ENCODE measurements at regions not wholly inside any gene's neighbourhood (a gene's known extent, or its start where the extent isn't known, plus 50 kb on each side); places are given as distances from the start of the nearest gene placed in this dataset.

- Histone ChIP-seq H3K27me3 (ENCODE audit: insufficient read depth, low read length) (no peaks in the 10 kb centered on the region), H3K27ac (ENCODE audit: low read length) (no peak overlapping the region), H3K4me3 (ENCODE audit: low read length) (no peak overlapping the region), H3K9me3 (ENCODE audit: insufficient read depth, low read depth, low read length) (no peaks in the 10 kb centered on the region), H3K9ac (ENCODE audit: low read depth, low read length) (no peak overlapping the region), H3K4me1 (ENCODE audit: insufficient read depth, low read length) (peaks cover 3% of the 10 kb centered on the region; the same call in 1 of the 2 replicates), H3K36me3 (ENCODE audit: insufficient read depth, low read depth, low read length) (no peaks in the 10 kb centered on the region)
Observed at GRCh38 chr6:6994796-6995195, 113.0 kb upstream of the RREB1 start.

- H3K27ac ChIP-seq (ENCODE audit: low read length), result no peak overlapping the region
- H3K27me3 ChIP-seq (ENCODE audit: insufficient read depth, low read length), result no peaks in the 10 kb centered on the region
- H3K4me1 ChIP-seq (ENCODE audit: insufficient read depth, low read length), result peaks cover 3% of the 10 kb centered on the region; the same call in 1 of the 2 replicates
- H3K9me3 ChIP-seq (ENCODE audit: insufficient read depth, low read depth, low read length), result no peaks in the 10 kb centered on the region
- no peaks in the 10 kb centered on the region for H3K36me3 ChIP-seq (ENCODE audit: insufficient read depth, low read depth, low read length)
- H3K9ac ChIP-seq (ENCODE audit: low read depth, low read length), result no peak overlapping the region
- no peak overlapping the region for H3K4me3 ChIP-seq (ENCODE audit: low read length)
Observed at GRCh38 chr6:6995328-6995727, 112.4 kb upstream of the RREB1 start.

- H3K27ac ChIP-seq (ENCODE audit: low read length), result no peak overlapping the region
- no peaks in the 10 kb centered on the region for H3K9me3 ChIP-seq (ENCODE audit: insufficient read depth, low read depth, low read length)
- no peak overlapping the region for H3K9ac ChIP-seq (ENCODE audit: low read depth, low read length)
- no peaks in the 10 kb centered on the region for H3K27me3 ChIP-seq (ENCODE audit: insufficient read depth, low read length)
- H3K4me1 ChIP-seq (ENCODE audit: insufficient read depth, low read length), result peaks cover 3% of the 10 kb centered on the region; the same call in 1 of the 2 replicates
- no peaks in the 10 kb centered on the region for H3K36me3 ChIP-seq (ENCODE audit: insufficient read depth, low read depth, low read length)
- no peak overlapping the region for H3K4me3 ChIP-seq (ENCODE audit: low read length)
Observed at GRCh38 chr6:6996124-6996523, 111.6 kb upstream of the RREB1 start.

- no peak overlapping the region for H3K9ac ChIP-seq (ENCODE audit: low read depth, low read length)
- no peaks in the 10 kb centered on the region for H3K36me3 ChIP-seq (ENCODE audit: insufficient read depth, low read depth, low read length)
- H3K4me3 ChIP-seq (ENCODE audit: low read length), result no peak overlapping the region
- no peaks in the 10 kb centered on the region for H3K27me3 ChIP-seq (ENCODE audit: insufficient read depth, low read length)
- no peak overlapping the region for H3K27ac ChIP-seq (ENCODE audit: low read length)
- no peaks in the 10 kb centered on the region for H3K9me3 ChIP-seq (ENCODE audit: insufficient read depth, low read depth, low read length)
- H3K4me1 ChIP-seq (ENCODE audit: insufficient read depth, low read length), result peaks cover 3% of the 10 kb centered on the region; the same call in 1 of the 2 replicates
Observed at GRCh38 chr6:6997263-6998193, 110.2 kb upstream of the RREB1 start.

GRCh38 chr6:6998194-6998569, 109.6 kb upstream of the RREB1 start:
- no peaks in the 10 kb centered on the region for H3K27me3 ChIP-seq (ENCODE audit: insufficient read depth, low read length)
- H3K9ac ChIP-seq (ENCODE audit: low read depth, low read length), result no peak overlapping the region
- H3K4me3 ChIP-seq (ENCODE audit: low read length), result no peak overlapping the region
- H3K36me3 ChIP-seq (ENCODE audit: insufficient read depth, low read depth, low read length), result no peaks in the 10 kb centered on the region
- H3K27ac ChIP-seq (ENCODE audit: low read length), result no peak overlapping the region
- H3K9me3 ChIP-seq (ENCODE audit: insufficient read depth, low read depth, low read length), result no peaks in the 10 kb centered on the region
- H3K4me1 ChIP-seq (ENCODE audit: insufficient read depth, low read length), result peaks cover 3% of the 10 kb centered on the region; the same call in 1 of the 2 replicates

GRCh38 chr6:7000825-7001777, 106.7 kb upstream of the RREB1 start:
- no peak overlapping the region for H3K4me3 ChIP-seq (ENCODE audit: low read length)
- H3K27me3 ChIP-seq (ENCODE audit: insufficient read depth, low read length), result no peaks in the 10 kb centered on the region
- peaks cover 3% of the 10 kb centered on the region; the same call in 1 of the 2 replicates for H3K4me1 ChIP-seq (ENCODE audit: insufficient read depth, low read length)
- no peak overlapping the region for H3K27ac ChIP-seq (ENCODE audit: low read length)
- H3K9me3 ChIP-seq (ENCODE audit: insufficient read depth, low read depth, low read length), result no peaks in the 10 kb centered on the region
- no peak overlapping the region for H3K9ac ChIP-seq (ENCODE audit: low read depth, low read length)
- H3K36me3 ChIP-seq (ENCODE audit: insufficient read depth, low read depth, low read length), result no peaks in the 10 kb centered on the region

GRCh38 chr6:7003041-7003440, 104.7 kb upstream of the RREB1 start:
- Histone ChIP-seq H3K36me3 (ENCODE audit: insufficient read depth, low read depth, low read length) (no peaks in the 10 kb centered on the region), H3K27me3 (ENCODE audit: insufficient read depth, low read length) (no peaks in the 10 kb centered on the region), H3K4me3 (ENCODE audit: low read length) (no peak overlapping the region), H3K9ac (ENCODE audit: low read depth, low read length) (no peak overlapping the region), H3K27ac (ENCODE audit: low read length) (no peak overlapping the region), H3K4me1 (ENCODE audit: insufficient read depth, low read length) (peaks cover 1% of the 10 kb centered on the region; the same call in 1 of the 2 replicates), H3K9me3 (ENCODE audit: insufficient read depth, low read depth, low read length) (no peaks in the 10 kb centered on the region)

GRCh38 chr6:7004581-7005297, 103.0 kb upstream of the RREB1 start:
- Histone ChIP-seq H3K4me3 (ENCODE audit: low read length) (no peak overlapping the region), H3K4me1 (ENCODE audit: insufficient read depth, low read length) (peaks cover 6% of the 10 kb centered on the region), H3K36me3 (ENCODE audit: insufficient read depth, low read depth, low read length) (no peaks in the 10 kb centered on the region), H3K9ac (ENCODE audit: low read depth, low read length) (no peak overlapping the region), H3K27me3 (ENCODE audit: insufficient read depth, low read length) (no peaks in the 10 kb centered on the region), H3K27ac (ENCODE audit: low read length) (no peak overlapping the region), H3K9me3 (ENCODE audit: insufficient read depth, low read depth, low read length) (no peaks in the 10 kb centered on the region)

- Histone ChIP-seq H3K9me3 (ENCODE audit: insufficient read depth, low read depth, low read length) (no peaks in the 10 kb centered on the region), H3K9ac (ENCODE audit: low read depth, low read length) (no peak overlapping the region), H3K4me3 (ENCODE audit: low read length) (no peak overlapping the region), H3K36me3 (ENCODE audit: insufficient read depth, low read depth, low read length) (no peaks in the 10 kb centered on the region), H3K4me1 (ENCODE audit: insufficient read depth, low read length) (peaks cover 6% of the 10 kb centered on the region), H3K27me3 (ENCODE audit: insufficient read depth, low read length) (no peaks in the 10 kb centered on the region), H3K27ac (ENCODE audit: low read length) (no peak overlapping the region)
Observed at GRCh38 chr6:7006515-7007191, 101.1 kb upstream of the RREB1 start.

- no peak overlapping the region for H3K9ac ChIP-seq (ENCODE audit: low read depth, low read length)
- H3K4me3 ChIP-seq (ENCODE audit: low read length), result no peak overlapping the region
- no peaks in the 10 kb centered on the region for H3K9me3 ChIP-seq (ENCODE audit: insufficient read depth, low read depth, low read length)
- no peak overlapping the region for H3K27ac ChIP-seq (ENCODE audit: low read length)
- H3K4me1 ChIP-seq (ENCODE audit: insufficient read depth, low read length), result peaks cover 6% of the 10 kb centered on the region
- no peaks in the 10 kb centered on the region for H3K27me3 ChIP-seq (ENCODE audit: insufficient read depth, low read length)
- H3K36me3 ChIP-seq (ENCODE audit: insufficient read depth, low read depth, low read length), result no peaks in the 10 kb centered on the region
Observed at GRCh38 chr6:7008451-7008988, 99.2 kb upstream of the RREB1 start.
